PC-9 (cell line): ENCODE measurements at regions not wholly inside any gene's neighbourhood (a gene's known extent, or its start where the extent isn't known, plus 50 kb on each side); places are given as distances from the start of the nearest gene placed in this dataset.

Experiments
- EZH2 ChIP-seq: fragments of 200-600 bp; sonication (generic); IDR thresholded peaks from 2 replicates; pipeline ENCODE4 v1.8.0; 2017; ENCODE audit warnings: antibody characterized with exemption, low read depth
- TF ChIP-seq, protein P1 (sequence below): fragments of 200-600 bp; sonication (generic); conservative IDR thresholded peaks from 2 replicates; pipeline ENCODE4 v1.6.1; 2017; ENCODE audit warnings: mixed run types, antibody characterized with exemption, mild to moderate bottlenecking, moderate library complexity

DNA sequence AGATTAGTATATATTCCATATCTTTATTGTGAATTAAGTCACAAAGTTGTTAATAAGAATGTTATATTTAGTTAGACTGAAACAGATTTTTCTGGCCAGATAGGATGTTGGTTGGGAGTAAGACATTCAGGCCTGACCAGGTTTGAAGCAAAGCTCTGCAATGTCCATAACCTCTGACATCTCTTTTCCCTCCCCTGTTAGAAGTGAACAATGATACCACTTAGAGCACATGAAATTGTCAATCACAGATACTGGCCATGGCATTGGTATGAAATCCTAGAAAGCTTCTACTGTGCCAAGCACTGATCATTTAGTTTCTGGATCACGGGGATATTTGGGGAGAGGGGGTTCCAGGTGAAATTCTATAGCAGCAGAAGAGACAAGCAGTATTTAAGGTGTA, 1455.1 kb upstream of the CDH9 start:
- TF ChIP-seq, protein P1, sequence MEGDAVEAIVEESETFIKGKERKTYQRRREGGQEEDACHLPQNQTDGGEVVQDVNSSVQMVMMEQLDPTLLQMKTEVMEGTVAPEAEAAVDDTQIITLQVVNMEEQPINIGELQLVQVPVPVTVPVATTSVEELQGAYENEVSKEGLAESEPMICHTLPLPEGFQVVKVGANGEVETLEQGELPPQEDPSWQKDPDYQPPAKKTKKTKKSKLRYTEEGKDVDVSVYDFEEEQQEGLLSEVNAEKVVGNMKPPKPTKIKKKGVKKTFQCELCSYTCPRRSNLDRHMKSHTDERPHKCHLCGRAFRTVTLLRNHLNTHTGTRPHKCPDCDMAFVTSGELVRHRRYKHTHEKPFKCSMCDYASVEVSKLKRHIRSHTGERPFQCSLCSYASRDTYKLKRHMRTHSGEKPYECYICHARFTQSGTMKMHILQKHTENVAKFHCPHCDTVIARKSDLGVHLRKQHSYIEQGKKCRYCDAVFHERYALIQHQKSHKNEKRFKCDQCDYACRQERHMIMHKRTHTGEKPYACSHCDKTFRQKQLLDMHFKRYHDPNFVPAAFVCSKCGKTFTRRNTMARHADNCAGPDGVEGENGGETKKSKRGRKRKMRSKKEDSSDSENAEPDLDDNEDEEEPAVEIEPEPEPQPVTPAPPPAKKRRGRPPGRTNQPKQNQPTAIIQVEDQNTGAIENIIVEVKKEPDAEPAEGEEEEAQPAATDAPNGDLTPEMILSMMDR: no peak
- no peak for TF ChIP-seq EZH2
